Suprapubic skin (tissue), 4 donors: ENCODE measurements at regions not wholly inside any gene's neighbourhood (a gene's known extent, or its start where the extent isn't known, plus 50 kb on each side); places are given as distances from the start of the nearest gene placed in this dataset.

Source experiments
- DNase-seq, 2 donors: peaks; one replicate each; pipeline ENCODE4 v3.0.0-alpha.2; 2019; ENCODE audit warnings: low spot score in 2 of 2
- H3K27ac ChIP-seq: fragments of 200-600 bp; sonication (generic); one replicate; pipeline ENCODE4 v1.5.1; 2019
- H3K27me3 ChIP-seq: fragments of 200-600 bp; sonication (generic); one replicate; pipeline ENCODE4 v1.5.1; 2019
- H3K36me3 ChIP-seq: fragments of 200-600 bp; sonication (generic); one replicate; pipeline ENCODE4 v1.5.1; 2019
- H3K4me1 ChIP-seq: fragments of 200-600 bp; sonication (generic); one replicate; pipeline ENCODE4 v1.5.1; 2019
- H3K4me3 ChIP-seq: fragments of 200-600 bp; sonication (generic); one replicate; pipeline ENCODE4 v1.5.1; 2019; ENCODE audit warnings: mild to moderate bottlenecking
- H3K9me3 ChIP-seq: fragments of 200-600 bp; sonication (generic); one replicate; pipeline ENCODE4 v1.5.1; 2019
- EP300 ChIP-seq: sonication (generic); formaldehyde crosslinking; IDR thresholded peaks from one replicate; pipeline ENCODE4 v1.6.1; 2017; ENCODE audit warnings: antibody characterized with exemption
- POLR2A ChIP-seq, 2 donors: fragments of 450-650 bp; IDR thresholded peaks; one replicate each; pipeline ENCODE4 v1.6.1; 2017; ENCODE audit warnings: antibody characterized with exemption in 2 of 2, mild to moderate bottlenecking in 2 of 2, moderate library complexity in 2 of 2
- POLR2AphosphoS5 ChIP-seq, 3 donors: sonication (generic); formaldehyde crosslinking; IDR thresholded peaks; one replicate each; pipeline ENCODE4 v1.6.1; 2017; ENCODE audit warnings: antibody characterized with exemption in 3 of 3
- WGBS: methylation state at CpG from one replicate; pipeline ENCODE4 v1.1.5; 2018; 5-methylcytosine and 5-hydroxymethylcytosine counted together
- TF ChIP-seq, protein P1 (sequence below), 2 donors: fragments of 200-600 bp in 1 of 2; fragments of 450-650 bp in 1 of 2; sonication (generic) in 1 of 2; IDR thresholded peaks; one replicate each; pipeline ENCODE4 v1.5.1; 2016 to 2019; ENCODE audit warnings: antibody characterized with exemption in 2 of 2, mild to moderate bottlenecking in 1 of 2, moderate library complexity in 1 of 2

DNA sequence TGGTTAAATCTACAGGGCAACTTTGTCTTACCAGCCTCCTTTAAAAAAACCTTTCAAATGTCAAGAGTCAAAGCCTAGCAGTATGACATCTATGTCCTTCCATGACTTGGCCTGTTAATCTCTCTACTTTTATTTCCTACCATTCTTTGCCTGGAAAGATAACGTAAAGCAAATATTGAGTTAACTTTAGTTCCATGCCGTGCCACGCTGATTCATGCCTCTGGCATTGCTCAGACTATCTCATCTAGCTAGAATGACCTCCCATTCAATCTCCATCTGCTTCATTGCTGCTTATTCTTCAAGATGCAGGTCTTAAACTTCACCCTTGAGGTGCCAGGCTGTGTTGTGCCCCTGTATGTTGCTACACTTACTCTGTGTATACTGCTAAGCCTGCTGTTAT is 729.8 kb downstream of the EFNA5 start:
- H3K9me3 ChIP-seq, result no peaks in the 10 kb centered on the region
- 78% methylated on average over 3 of the region's 3 CpGs for WGBS
- no peak overlapping the region for H3K4me3 ChIP-seq
- H3K4me1 ChIP-seq, result no peaks in the 10 kb centered on the region
- no peak for DNase-seq
- TF ChIP-seq, protein P1, sequence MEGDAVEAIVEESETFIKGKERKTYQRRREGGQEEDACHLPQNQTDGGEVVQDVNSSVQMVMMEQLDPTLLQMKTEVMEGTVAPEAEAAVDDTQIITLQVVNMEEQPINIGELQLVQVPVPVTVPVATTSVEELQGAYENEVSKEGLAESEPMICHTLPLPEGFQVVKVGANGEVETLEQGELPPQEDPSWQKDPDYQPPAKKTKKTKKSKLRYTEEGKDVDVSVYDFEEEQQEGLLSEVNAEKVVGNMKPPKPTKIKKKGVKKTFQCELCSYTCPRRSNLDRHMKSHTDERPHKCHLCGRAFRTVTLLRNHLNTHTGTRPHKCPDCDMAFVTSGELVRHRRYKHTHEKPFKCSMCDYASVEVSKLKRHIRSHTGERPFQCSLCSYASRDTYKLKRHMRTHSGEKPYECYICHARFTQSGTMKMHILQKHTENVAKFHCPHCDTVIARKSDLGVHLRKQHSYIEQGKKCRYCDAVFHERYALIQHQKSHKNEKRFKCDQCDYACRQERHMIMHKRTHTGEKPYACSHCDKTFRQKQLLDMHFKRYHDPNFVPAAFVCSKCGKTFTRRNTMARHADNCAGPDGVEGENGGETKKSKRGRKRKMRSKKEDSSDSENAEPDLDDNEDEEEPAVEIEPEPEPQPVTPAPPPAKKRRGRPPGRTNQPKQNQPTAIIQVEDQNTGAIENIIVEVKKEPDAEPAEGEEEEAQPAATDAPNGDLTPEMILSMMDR (IDR thresholded peaks at IDR 0.05), result no peak
- no peak for TF ChIP-seq POLR2A (IDR thresholded peaks at IDR 0.05)
- no peak for TF ChIP-seq EP300
- TF ChIP-seq POLR2AphosphoS5 (IDR thresholded peaks at IDR 0.05), result no peak
- H3K27ac ChIP-seq, result no peak overlapping the region
- no peaks in the 10 kb centered on the region for H3K27me3 ChIP-seq
- no peaks in the 10 kb centered on the region for H3K36me3 ChIP-seq

DNA sequence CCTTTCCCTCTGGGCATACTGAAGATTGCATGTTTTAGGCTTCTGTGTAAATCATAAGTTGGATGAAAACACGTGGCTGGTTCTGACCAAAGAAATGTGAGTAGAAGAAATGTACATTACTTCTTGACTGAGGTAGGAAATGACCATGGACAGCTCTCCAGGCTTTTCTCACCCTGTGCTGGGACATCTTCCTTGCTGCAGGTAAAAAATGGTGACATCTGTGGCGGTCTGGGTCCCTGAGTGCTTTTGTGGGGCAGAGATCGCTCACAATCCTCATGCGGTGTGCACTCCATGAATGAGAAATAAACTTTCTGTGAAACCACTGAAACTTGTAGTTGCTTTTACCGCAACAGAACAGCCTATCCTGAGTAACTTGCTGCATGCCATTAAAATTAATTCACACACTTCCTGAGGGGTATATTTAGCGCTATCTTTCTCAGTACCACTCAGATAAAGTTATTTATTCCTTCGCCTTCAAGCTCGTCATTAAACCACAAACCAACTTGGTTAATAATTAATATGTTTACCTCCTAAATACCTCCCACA is 730.4 kb downstream of the EFNA5 start:
- H3K4me3 ChIP-seq, result no peak overlapping the region
- no peaks in the 10 kb centered on the region for H3K27me3 ChIP-seq
- H3K4me1 ChIP-seq, result no peaks in the 10 kb centered on the region
- H3K9me3 ChIP-seq, result no peaks in the 10 kb centered on the region
- H3K36me3 ChIP-seq, result no peaks in the 10 kb centered on the region
- TF ChIP-seq EP300 (no peak), POLR2A (IDR thresholded peaks at IDR 0.05) (no peak), POLR2AphosphoS5 (IDR thresholded peaks at IDR 0.05) (no peak)
- TF ChIP-seq, protein P1 (IDR thresholded peaks at IDR 0.05), result no peak
- no peak for DNase-seq
- H3K27ac ChIP-seq, result no peak overlapping the region
- 86% methylated on average over 8 of the region's 8 CpGs for WGBS

DNA sequence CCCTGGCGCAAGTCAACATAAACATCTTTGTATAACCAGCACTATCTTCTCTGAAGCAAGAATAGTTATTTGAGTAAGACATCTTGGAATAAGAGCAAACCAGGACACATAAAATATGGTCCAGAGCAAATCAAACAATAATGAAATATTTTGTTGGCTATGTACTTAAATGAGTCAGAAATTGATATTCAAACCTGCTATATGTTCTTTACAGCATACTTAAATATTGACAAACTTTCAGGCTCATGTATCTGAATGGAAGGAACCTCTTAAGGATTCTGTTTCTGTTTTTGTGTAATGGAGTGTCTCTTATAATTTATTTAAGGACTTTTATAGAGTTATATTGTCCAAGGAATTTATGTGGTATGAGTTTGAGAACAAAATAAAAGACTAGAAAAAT is 747.3 kb downstream of the EFNA5 start:
- no peaks in the 10 kb centered on the region for H3K9me3 ChIP-seq
- no peaks in the 10 kb centered on the region for H3K36me3 ChIP-seq
- 91% methylated on average over 1 of the region's 1 CpG for WGBS

DNA sequence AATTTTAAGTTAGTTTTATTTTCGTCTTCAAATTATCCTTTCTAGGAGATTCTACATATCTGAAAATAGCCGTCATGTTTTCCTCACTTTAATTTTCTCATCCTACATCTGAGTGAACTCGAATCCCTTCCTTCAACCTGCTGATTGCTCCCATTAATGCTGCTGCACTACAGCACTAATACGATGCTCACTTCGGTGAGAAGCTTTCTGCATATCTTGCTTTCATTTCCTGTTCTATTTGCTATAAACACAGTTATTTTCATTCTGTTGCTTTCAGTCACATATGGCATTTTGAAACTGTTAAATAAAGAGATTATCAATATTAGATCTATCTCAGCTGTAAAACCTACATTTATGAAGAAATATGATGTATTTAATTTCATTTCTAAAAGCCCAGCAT is 749.2 kb downstream of the EFNA5 start:
- no peaks in the 10 kb centered on the region for H3K4me1 ChIP-seq
- WGBS, result 77% methylated on average over 5 of the region's 5 CpGs
- no peaks in the 10 kb centered on the region for H3K36me3 ChIP-seq
- H3K27ac ChIP-seq, result no peak overlapping the region
- DNase-seq, result no peak
- no peak overlapping the region for H3K4me3 ChIP-seq
- H3K9me3 ChIP-seq, result no peaks in the 10 kb centered on the region
- TF ChIP-seq EP300 (no peak), POLR2A (IDR thresholded peaks at IDR 0.05) (no peak), POLR2AphosphoS5 (IDR thresholded peaks at IDR 0.05) (no peak)
- TF ChIP-seq, protein P1 (IDR thresholded peaks at IDR 0.05), result no peak
- no peaks in the 10 kb centered on the region for H3K27me3 ChIP-seq

More for the DNA sequence above, 747.3 kb downstream of the EFNA5 start:
- TF ChIP-seq POLR2AphosphoS5 (IDR thresholded peaks at IDR 0.05), result no peak
- TF ChIP-seq, protein P1 (IDR thresholded peaks at IDR 0.05), result no peak
- no peak for TF ChIP-seq POLR2A (IDR thresholded peaks at IDR 0.05)
- TF ChIP-seq EP300, result no peak
- no peaks in the 10 kb centered on the region for H3K4me1 ChIP-seq
- H3K27me3 ChIP-seq, result no peaks in the 10 kb centered on the region
- no peak overlapping the region for H3K27ac ChIP-seq
- no peak for DNase-seq
- H3K4me3 ChIP-seq, result no peak overlapping the region

DNA sequence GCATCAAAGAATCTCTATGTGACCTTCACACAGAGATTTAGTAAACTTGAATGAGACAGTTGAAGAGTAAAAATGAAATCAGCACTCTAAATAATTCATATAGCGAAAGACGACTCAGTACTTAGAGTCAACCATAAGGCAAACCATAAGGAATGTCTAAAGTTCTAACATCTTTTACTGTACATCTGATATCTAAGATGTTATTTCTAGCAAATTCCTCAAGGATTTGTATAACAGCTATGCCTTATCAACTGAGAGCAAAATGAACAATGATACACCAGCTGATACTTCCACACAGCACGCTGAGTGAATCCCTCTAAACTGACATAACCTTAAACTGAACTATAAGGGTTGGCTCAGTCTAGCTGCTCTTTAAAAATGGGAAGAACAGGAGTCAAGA is 760.3 kb downstream of the EFNA5 start:
- Histone ChIP-seq H3K27ac (no peak overlapping the region), H3K27me3 (no peaks in the 10 kb centered on the region), H3K9me3 (no peaks in the 10 kb centered on the region), H3K4me3 (no peak overlapping the region), H3K36me3 (no peaks in the 10 kb centered on the region), H3K4me1 (no peaks in the 10 kb centered on the region)
- no peak for DNase-seq
- TF ChIP-seq EP300 (no peak), POLR2A (IDR thresholded peaks at IDR 0.05) (no peak), POLR2AphosphoS5 (IDR thresholded peaks at IDR 0.05) (no peak)
- TF ChIP-seq, protein P1 (IDR thresholded peaks at IDR 0.05), result no peak
- WGBS, result 93% methylated on average over 3 of the region's 3 CpGs
